ENCODE measurements at regions not wholly inside any gene's neighbourhood (a gene's known extent, or its start where the extent isn't known, plus 50 kb on each side); places are given as distances from the start of the nearest gene placed in this dataset.

DNA sequence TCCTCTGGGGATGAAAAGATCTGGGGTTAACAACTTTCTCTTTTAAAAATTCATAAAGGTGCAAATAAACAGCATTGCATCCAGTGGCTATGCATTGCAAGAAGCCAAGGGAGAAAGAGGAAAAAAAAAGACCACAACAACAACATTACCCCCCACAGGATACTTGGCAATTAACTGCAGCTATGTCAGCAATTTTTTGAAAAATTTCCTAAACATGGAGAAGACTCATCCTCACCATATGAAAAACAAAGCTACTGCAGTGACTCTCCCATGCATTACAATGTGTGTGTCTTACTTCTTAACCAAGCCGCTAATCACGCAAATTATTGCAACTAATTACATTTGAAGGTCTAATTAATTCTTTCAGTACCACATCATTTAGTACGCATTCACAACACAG is 309.8 kb upstream of the ZNF507 start:
- DNase-seq (ENCODE audit: low read depth, low spot score) (no peak), FAIRE-seq (no peak)
- H3K27ac ChIP-seq (ENCODE audit: control insufficient read depth, insufficient read depth, low read length) = no peak overlapping the region
- dilution Hi-C loops (cut with MboI; ENCODE audit: extremely low pct_ligation_motif_present, low sequenced_read_pairs) = no loop called here
- no peaks in the 10 kb centered on the region for H3K27me3 ChIP-seq (ENCODE audit: control insufficient read depth, extremely low read depth, insufficient read depth, low read length)
- no peaks in the 10 kb centered on the region for H3K9me3 ChIP-seq (ENCODE audit: control insufficient read depth, low read depth, low read length)
- no peak overlapping the region for H3K4me2 ChIP-seq (ENCODE audit: control insufficient read depth, extremely low read depth, insufficient read depth, low read depth, low read length)
- no peak overlapping the region for H3K9ac ChIP-seq (ENCODE audit: control insufficient read depth, extremely low read depth, insufficient read depth, low read length)
- H3K4me1 ChIP-seq (ENCODE audit: control insufficient read depth, extremely low read depth, insufficient read depth, low read length) = no peaks in the 10 kb centered on the region
- no peaks in the 10 kb centered on the region for H3K36me3 ChIP-seq (ENCODE audit: control insufficient read depth in 2 of 2, extremely low read depth in 1 of 2, insufficient read depth in 2 of 2, low read length in 2 of 2)
- H2AFZ ChIP-seq (ENCODE audit: control insufficient read depth, low read length) = no peak overlapping the region
- H4K20me1 ChIP-seq (ENCODE audit: control insufficient read depth, extremely low read depth, insufficient read depth, low read length) = no peaks in the 10 kb centered on the region
- TF ChIP-seq EZH2 (IDR thresholded peaks at IDR 0.05; ENCODE audit: low read length) = no peak
- TF ChIP-seq, protein P1, sequence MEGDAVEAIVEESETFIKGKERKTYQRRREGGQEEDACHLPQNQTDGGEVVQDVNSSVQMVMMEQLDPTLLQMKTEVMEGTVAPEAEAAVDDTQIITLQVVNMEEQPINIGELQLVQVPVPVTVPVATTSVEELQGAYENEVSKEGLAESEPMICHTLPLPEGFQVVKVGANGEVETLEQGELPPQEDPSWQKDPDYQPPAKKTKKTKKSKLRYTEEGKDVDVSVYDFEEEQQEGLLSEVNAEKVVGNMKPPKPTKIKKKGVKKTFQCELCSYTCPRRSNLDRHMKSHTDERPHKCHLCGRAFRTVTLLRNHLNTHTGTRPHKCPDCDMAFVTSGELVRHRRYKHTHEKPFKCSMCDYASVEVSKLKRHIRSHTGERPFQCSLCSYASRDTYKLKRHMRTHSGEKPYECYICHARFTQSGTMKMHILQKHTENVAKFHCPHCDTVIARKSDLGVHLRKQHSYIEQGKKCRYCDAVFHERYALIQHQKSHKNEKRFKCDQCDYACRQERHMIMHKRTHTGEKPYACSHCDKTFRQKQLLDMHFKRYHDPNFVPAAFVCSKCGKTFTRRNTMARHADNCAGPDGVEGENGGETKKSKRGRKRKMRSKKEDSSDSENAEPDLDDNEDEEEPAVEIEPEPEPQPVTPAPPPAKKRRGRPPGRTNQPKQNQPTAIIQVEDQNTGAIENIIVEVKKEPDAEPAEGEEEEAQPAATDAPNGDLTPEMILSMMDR (optimal IDR thresholded peaks at IDR 0.05 in 1 of 3, IDR thresholded peaks at IDR 0.05 in 1 of 3, conservative IDR thresholded peaks at IDR 0.05 in 1 of 3; ENCODE audit: extremely low read depth in 1 of 3, insufficient read depth in 2 of 3, low read length in 3 of 3) = no peak
- no peaks in the 10 kb centered on the region for H3K9me1 ChIP-seq (ENCODE audit: control insufficient read depth, extremely low read depth, insufficient read depth, low read length)
- H3K4me3 ChIP-seq (ENCODE audit: control insufficient read depth in 2 of 3, extremely low read depth in 1 of 3, insufficient read depth in 2 of 3, low read depth in 1 of 3, low read length in 3 of 3) = no peak overlapping the region
- no peaks in the 10 kb centered on the region for H3K79me2 ChIP-seq (ENCODE audit: control insufficient read depth, insufficient read depth, low read length)

DNA sequence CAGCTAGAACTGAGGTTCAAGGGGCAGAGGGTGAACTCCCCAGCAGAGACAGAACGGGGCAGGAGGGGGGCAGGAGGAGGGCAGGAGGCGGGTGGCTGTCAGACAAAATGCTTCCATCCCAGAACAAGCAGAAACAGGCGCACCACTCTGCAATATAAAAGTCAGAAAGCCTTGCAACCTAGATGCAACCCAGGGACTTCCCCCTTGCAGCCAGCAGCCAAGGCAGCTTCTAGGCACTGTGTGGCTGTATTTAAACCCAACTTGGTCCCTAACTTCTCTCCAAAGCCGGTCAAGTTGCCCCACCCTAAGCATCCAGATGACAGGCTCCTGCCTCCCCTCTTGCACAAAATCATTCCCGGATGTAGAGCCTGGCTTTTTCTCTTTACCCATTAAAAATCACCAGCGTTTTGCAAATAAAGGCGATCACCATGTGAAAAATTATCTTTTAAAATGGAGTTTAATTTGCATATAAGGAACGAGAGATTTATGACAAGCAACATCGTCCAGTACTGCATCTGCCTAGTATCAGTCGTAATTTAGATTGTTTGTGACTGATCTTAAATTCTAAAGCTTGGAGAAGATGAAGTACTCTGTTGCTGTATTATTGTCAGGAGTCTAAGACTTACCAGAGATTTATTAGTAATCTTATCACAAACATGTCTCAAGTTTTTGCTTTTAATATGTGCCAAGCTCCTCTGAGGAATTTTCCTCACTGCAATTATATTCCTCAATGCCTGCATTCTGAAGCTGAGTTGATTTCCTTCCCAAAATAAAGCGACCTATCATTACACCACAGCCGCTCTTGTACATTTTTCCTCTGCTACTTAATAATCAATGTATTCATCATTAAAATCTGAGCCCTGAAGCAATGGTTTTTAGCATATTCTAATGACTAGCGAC is 307.1 kb upstream of the ZNF507 start:
- H3K9me3 ChIP-seq (ENCODE audit: control insufficient read depth, low read depth, low read length) = no peaks in the 10 kb centered on the region
- no peaks in the 10 kb centered on the region for H3K27me3 ChIP-seq (ENCODE audit: control insufficient read depth, extremely low read depth, insufficient read depth, low read length)
- DNase-seq (ENCODE audit: low read depth, low spot score) = no peak
- no peak overlapping the region for H3K4me3 ChIP-seq (ENCODE audit: control insufficient read depth in 2 of 3, extremely low read depth in 1 of 3, insufficient read depth in 2 of 3, low read depth in 1 of 3, low read length in 3 of 3)
- dilution Hi-C loops (cut with MboI; ENCODE audit: extremely low pct_ligation_motif_present, low sequenced_read_pairs) = no loop called here
- TF ChIP-seq, protein P1 (optimal IDR thresholded peaks at IDR 0.05 in 1 of 3, IDR thresholded peaks at IDR 0.05 in 1 of 3, conservative IDR thresholded peaks at IDR 0.05 in 1 of 3; ENCODE audit: extremely low read depth in 1 of 3, insufficient read depth in 2 of 3, low read length in 3 of 3) = no peak
- no peak for TF ChIP-seq EZH2 (IDR thresholded peaks at IDR 0.05; ENCODE audit: low read length)
- no peaks in the 10 kb centered on the region for H4K20me1 ChIP-seq (ENCODE audit: control insufficient read depth, extremely low read depth, insufficient read depth, low read length)
- no peaks in the 10 kb centered on the region for H3K9me1 ChIP-seq (ENCODE audit: control insufficient read depth, extremely low read depth, insufficient read depth, low read length)
- H3K4me1 ChIP-seq (ENCODE audit: control insufficient read depth, extremely low read depth, insufficient read depth, low read length) = no peaks in the 10 kb centered on the region
- H3K9ac ChIP-seq (ENCODE audit: control insufficient read depth, extremely low read depth, insufficient read depth, low read length) = no peak overlapping the region
- H3K27ac ChIP-seq (ENCODE audit: control insufficient read depth, insufficient read depth, low read length) = no peak overlapping the region
- no peak for FAIRE-seq
- H3K4me2 ChIP-seq (ENCODE audit: control insufficient read depth, extremely low read depth, insufficient read depth, low read depth, low read length) = no peak overlapping the region
- H2AFZ ChIP-seq (ENCODE audit: control insufficient read depth, low read length) = no peak overlapping the region
- H3K36me3 ChIP-seq (ENCODE audit: control insufficient read depth in 2 of 2, extremely low read depth in 1 of 2, insufficient read depth in 2 of 2, low read length in 2 of 2) = no peaks in the 10 kb centered on the region
- H3K79me2 ChIP-seq (ENCODE audit: control insufficient read depth, insufficient read depth, low read length) = no peaks in the 10 kb centered on the region

Data from keratinocyte (primary cell).